Epithelial cell of esophagus (primary cell): ENCODE measurements at regions not wholly inside any gene's neighbourhood (a gene's known extent, or its start where the extent isn't known, plus 50 kb on each side); places are given as distances from the start of the nearest gene placed in this dataset.

ENCODE experiments used
- DNase-seq: peaks from one replicate; pipeline ENCODE4 v3.0.0; 2010; ENCODE audit warnings: low read depth
- H3K4me3 ChIP-seq: 2 replicates; pipeline ENCODE4 v1.5.1; 2011; ENCODE audit warnings: mild to moderate bottlenecking, low read length, control low read depth
- CTCF ChIP-seq: IDR thresholded peaks from 2 replicates; pipeline ENCODE4 v1.5.1; 2011; ENCODE audit warnings: low read depth, mild to moderate bottlenecking, low read length, control low read depth, inconsistent platforms; ENCODE audit not compliant: insufficient read depth; ENCODE audit errors: missing control alignments

GRCh38 chr20:4534315-4534714 lies 151.9 kb upstream of the PRNP start:
- H3K4me3 ChIP-seq: no peak overlapping the region
- no peak for TF ChIP-seq CTCF
- DNase-seq: no peak

DNA sequence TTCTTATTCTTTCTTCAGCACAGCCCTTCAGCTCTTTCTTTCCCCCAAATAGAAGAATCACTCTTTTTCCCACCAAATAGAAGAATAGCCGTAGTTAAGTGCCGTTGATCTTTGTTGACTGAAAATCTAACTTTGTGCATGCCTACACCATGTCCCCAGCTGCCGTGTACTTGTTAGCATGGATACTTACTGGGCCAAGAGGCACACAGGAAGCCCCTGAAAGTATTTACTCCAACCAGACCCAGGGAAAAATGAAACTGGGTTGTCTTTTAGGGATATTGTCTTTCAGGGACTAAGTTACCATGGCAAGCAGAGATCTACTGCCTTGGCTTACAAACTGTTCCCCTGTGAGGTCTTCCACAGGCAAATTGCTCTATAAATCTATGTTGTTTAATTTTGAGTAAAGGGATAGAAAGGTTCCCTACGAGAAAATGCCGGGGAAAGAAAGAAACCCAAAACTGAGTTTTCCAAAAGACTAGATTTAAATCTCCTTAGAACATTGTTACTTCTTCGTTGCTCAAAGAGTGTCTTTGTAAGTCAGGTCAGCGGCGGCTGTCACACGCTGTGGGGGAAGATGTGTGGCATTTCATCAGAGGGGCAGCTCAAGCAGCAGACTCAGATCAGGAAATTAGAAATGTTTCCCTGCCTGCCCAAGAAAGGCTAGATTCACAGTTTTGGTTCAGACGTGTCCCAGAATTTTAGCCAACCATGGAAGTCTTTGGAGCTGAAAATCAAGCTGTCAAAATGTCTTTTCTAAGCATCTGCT lies 152.7 kb upstream of the PRNP start:
- no peak overlapping the region for H3K4me3 ChIP-seq

GRCh38 chr20:4532772-4533171 lies 153.5 kb upstream of the PRNP start:
- TF ChIP-seq CTCF: no peak
- no peak for DNase-seq
- H3K4me3 ChIP-seq: no peak overlapping the region

More for the DNA sequence above, 152.7 kb upstream of the PRNP start:
- no peak for TF ChIP-seq CTCF
- DNase-seq: no peak

- DNase-seq: no peak
- no peak overlapping the region for H3K4me3 ChIP-seq
- no peak for TF ChIP-seq CTCF
Observed at GRCh38 chr20:4524792-4525191, 161.5 kb upstream of the PRNP start.

DNA sequence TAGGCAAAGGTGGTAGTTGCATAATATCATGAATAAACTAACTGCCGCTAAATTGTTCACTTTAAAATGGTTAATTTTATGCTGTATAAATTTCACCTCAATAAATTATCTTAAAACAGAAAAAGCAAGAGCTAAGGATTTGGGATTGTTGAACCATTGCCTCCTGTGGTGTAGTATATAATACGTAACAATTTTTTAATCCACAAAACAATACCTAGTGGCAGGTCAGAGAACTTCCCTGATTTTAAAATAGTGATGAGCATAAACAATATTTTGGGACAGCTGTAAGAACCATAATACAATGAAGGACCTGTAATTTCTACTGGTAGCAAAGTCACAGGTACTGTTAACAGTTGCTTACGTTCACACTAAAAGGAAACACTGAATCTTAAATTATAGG lies 161.9 kb upstream of the PRNP start:
- TF ChIP-seq CTCF: no peak
- DNase-seq: no peak
- no peak overlapping the region for H3K4me3 ChIP-seq

GRCh38 chr20:4522310-4522709 lies 163.9 kb upstream of the PRNP start:
- no peak for TF ChIP-seq CTCF
- H3K4me3 ChIP-seq: no peak overlapping the region
- no peak for DNase-seq
